ENCODE measurements at regions not wholly inside any gene's neighbourhood (a gene's known extent, or its start where the extent isn't known, plus 50 kb on each side); places are given as distances from the start of the nearest gene placed in this dataset.

- no peaks in the 10 kb centered on the region for H3K9me3 ChIP-seq (ENCODE audit: control insufficient read depth, low read length, poor library complexity, severe bottlenecking)
- Mint-ChIP-seq H3K27me3 (peaks cover 30% of the 10 kb centered on the region), H3K27ac (no peak overlapping the region), H3K4me1 (peaks cover 2% of the 10 kb centered on the region), H3K4me3 (no peak overlapping the region), H3K36me3 (ENCODE audit: low read depth) (peaks cover 5% of the 10 kb centered on the region)
- no peak for ATAC-seq
- no peak for DNase-seq
Observed at GRCh38 chr20:50251383-50251748, 60.7 kb downstream of the CEBPB start.

DNA sequence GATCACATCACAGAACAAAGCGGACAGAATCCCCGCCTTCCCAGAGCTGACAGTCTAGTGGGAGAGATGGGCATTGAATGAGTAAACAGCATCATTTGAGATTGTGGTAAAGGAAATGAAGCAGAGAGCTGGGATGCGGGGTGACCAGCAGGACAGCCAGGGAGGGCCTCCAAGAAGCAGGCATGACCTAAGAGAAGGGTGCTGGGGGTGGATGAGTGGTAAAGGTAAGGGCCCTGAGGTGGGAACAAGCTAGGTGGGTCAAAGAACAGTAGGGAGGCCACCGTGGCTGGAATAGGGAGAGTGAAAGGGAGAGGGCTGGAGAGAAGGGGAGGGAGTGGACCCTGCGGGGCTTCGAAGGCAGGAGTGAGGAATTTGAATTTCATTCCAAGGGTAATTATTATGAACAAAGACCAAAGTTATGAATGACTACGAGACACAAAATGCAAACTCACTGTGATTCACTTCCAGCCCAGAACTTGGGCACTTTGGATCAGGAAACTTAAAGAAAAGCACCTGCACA is 61.4 kb downstream of the CEBPB start:
- Mint-ChIP-seq H3K4me3 (no peak overlapping the region), H3K27me3 (peaks cover 30% of the 10 kb centered on the region), H3K27ac (no peak overlapping the region), H3K36me3 (ENCODE audit: low read depth) (peaks cover 5% of the 10 kb centered on the region), H3K4me1 (peaks cover 2% of the 10 kb centered on the region)
- DNase-seq (no peak), ATAC-seq (no peak)
- H3K9me3 ChIP-seq (ENCODE audit: control insufficient read depth, low read length, poor library complexity, severe bottlenecking): no peaks in the 10 kb centered on the region

GRCh38 chr20:50252701-50253100 is 62.1 kb downstream of the CEBPB start:
- DNase-seq: no peak
- H3K36me3 Mint-ChIP-seq (ENCODE audit: low read depth): peaks cover 7% of the 10 kb centered on the region
- H3K4me3 Mint-ChIP-seq: no peak overlapping the region
- no peak for ATAC-seq
- peaks cover 2% of the 10 kb centered on the region for H3K4me1 Mint-ChIP-seq
- H3K9me3 ChIP-seq (ENCODE audit: control insufficient read depth, low read length, poor library complexity, severe bottlenecking): no peaks in the 10 kb centered on the region
- H3K27me3 Mint-ChIP-seq: peaks cover 30% of the 10 kb centered on the region
- H3K27ac Mint-ChIP-seq: no peak overlapping the region

- DNase-seq: no peak
- Mint-ChIP-seq H3K36me3 (ENCODE audit: low read depth) (peaks cover 7% of the 10 kb centered on the region), H3K4me3 (no peak overlapping the region), H3K27me3 (peaks cover 30% of the 10 kb centered on the region), H3K27ac (no peak overlapping the region), H3K4me1 (peaks cover 2% of the 10 kb centered on the region)
- no peak for ATAC-seq
- no peaks in the 10 kb centered on the region for H3K9me3 ChIP-seq (ENCODE audit: control insufficient read depth, low read length, poor library complexity, severe bottlenecking)
Observed at GRCh38 chr20:50253101-50253500, 62.5 kb downstream of the CEBPB start.

DNA sequence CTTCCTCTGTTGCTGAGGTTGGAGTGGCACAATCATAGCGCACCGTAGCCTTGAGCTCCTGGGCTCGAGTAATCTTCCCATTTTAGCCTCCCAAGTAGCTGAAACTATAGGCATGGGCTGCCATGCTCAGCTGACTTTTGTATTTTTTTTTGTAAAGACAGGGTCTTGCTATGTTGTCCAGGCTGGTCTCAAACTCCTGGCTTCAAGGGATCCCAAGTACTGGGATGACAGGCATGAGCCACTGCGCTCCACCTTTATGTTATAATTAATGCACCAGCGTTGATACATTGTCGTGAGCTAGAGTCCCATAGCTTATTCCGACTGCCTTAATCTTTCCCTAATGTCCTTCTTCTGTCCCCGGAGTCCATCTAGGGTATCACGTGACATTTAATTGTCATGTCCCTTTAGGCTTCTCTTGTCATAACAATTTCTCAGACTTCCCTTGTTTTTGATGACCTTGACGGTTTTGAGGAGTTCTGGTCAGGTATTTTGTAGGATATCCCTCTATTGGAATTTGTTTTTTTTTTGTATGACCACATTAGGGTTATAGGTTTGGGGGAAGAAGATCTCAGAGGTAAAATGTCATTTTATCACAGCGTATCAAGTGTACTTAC is 63.9 kb downstream of the CEBPB start:
- no peak for ATAC-seq
- H3K27ac Mint-ChIP-seq: no peak overlapping the region
- DNase-seq: no peak
- H3K4me1 Mint-ChIP-seq: peaks cover 5% of the 10 kb centered on the region
- H3K9me3 ChIP-seq (ENCODE audit: control insufficient read depth, low read length, poor library complexity, severe bottlenecking): no peaks in the 10 kb centered on the region
- peaks cover 7% of the 10 kb centered on the region for H3K36me3 Mint-ChIP-seq (ENCODE audit: low read depth)
- H3K4me3 Mint-ChIP-seq: no peak overlapping the region
- peaks cover 30% of the 10 kb centered on the region for H3K27me3 Mint-ChIP-seq

DNA sequence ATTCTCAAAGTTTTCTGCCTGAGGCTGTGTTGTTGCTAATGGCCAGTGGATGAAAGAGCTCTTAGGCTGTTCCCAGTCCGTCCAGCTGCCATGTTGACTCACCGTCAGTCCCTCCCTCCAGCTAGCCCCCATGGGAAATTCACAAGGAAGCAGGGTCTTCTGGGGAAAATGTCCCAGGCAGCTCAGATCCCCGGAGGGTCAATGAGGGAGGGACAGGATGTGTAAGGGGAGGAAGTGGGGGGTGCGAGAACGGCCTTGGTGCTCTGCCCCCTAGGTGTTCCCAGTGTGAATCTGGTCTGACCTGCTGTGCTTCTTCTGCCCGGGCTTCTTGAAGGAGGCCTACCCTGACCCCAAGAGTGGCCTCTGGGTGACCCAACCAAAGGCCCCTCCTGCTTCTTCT is 65.9 kb downstream of the CEBPB start:
- no peak overlapping the region for H3K4me3 Mint-ChIP-seq

DNA sequence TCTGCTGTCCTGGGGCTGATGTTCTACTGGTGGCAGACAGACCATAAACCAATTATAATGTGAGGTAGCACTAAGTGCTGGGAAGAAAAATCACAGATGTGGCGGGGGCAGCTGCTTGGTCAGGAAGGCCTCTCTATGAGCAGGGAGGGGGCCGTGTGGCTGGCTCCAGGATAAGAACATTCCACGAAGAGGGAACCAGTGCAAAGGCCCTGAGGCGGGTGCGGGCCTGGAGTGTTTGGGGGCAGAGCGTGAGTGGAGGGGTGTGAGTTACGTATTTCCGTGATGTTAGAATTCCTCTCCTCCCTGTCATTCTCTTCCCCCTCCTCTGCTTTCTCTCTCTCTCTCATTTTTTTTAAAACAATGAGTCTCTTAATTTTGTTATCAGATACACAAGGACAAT is 67.2 kb downstream of the CEBPB start:
- H3K9me3 ChIP-seq (ENCODE audit: control insufficient read depth, low read length, poor library complexity, severe bottlenecking): no peaks in the 10 kb centered on the region
- peaks cover 11% of the 10 kb centered on the region for H3K27me3 Mint-ChIP-seq
- DNase-seq (no peak), ATAC-seq (no peak)
- H3K27ac Mint-ChIP-seq: no peak overlapping the region
- H3K36me3 Mint-ChIP-seq (ENCODE audit: low read depth): peaks cover 4% of the 10 kb centered on the region
- H3K4me1 Mint-ChIP-seq: peaks cover 15% of the 10 kb centered on the region
- no peak overlapping the region for H3K4me3 Mint-ChIP-seq

More for the DNA sequence above, 65.9 kb downstream of the CEBPB start:
- H3K27ac Mint-ChIP-seq: no peak overlapping the region
- H3K4me1 Mint-ChIP-seq: peaks cover 15% of the 10 kb centered on the region
- no peaks in the 10 kb centered on the region for H3K9me3 ChIP-seq (ENCODE audit: control insufficient read depth, low read length, poor library complexity, severe bottlenecking)
- DNase-seq (no peak), ATAC-seq (no peak)
- peaks cover 23% of the 10 kb centered on the region for H3K27me3 Mint-ChIP-seq
- H3K36me3 Mint-ChIP-seq (ENCODE audit: low read depth): peaks cover 7% of the 10 kb centered on the region

GRCh38 chr20:50258790-50259483 is 68.3 kb downstream of the CEBPB start:
- Mint-ChIP-seq H3K4me3 (peak overlapping the region; percentile 10), H3K27me3 (peaks cover 8% of the 10 kb centered on the region), H3K4me1 (peaks cover 15% of the 10 kb centered on the region), H3K27ac (peak overlapping the region; percentile 37), H3K36me3 (ENCODE audit: low read depth) (peaks cover 4% of the 10 kb centered on the region)
- no peaks in the 10 kb centered on the region for H3K9me3 ChIP-seq (ENCODE audit: control insufficient read depth, low read length, poor library complexity, severe bottlenecking)
- ATAC-seq (no peak), DNase-seq (no peak)

DNA sequence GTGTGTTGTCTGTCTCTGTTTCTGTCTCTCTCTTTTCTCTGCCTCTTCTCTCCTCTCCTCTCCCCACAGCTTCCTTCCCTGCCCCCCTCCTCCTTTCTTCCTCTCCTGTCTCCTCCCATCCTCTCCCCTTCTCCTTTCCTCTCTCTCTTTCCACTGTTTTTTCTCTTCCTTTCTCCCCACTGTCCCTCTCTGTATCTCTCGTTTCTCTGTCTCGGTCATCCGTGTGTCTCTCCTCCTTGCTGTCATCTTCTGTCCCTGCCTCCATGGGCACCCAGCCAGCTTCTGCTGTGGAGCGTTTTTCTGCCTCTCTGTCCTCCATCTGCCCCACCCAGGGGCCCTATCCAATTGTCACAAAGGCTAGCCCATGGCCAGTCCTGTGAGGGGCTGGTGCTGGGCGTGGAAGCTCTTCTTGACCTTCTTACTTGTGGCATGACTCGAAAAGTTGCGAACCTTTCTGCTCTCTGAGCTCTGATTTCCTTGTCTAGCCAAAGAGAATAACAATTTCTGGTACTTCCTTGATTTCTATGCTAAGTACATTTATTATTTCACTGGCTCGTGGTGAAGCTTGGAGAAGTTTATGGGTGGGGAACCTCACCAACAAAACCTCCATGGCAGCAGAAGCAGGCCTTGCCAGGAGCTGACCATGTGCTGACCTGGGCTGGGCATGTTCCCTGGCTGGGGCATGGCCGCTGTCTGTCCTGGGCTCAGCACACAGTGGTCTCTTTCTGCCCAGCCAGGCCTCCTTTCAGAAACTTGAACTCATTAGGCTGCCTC is 69.3 kb downstream of the CEBPB start:
- Mint-ChIP-seq H3K27me3 (peaks cover 4% of the 10 kb centered on the region), H3K4me3 (no peak overlapping the region), H3K27ac (peak overlapping the region; percentile 37), H3K36me3 (ENCODE audit: low read depth) (peaks cover 2% of the 10 kb centered on the region), H3K4me1 (peaks cover 12% of the 10 kb centered on the region)
- DNase-seq (no peak), ATAC-seq (no peak)
- no peaks in the 10 kb centered on the region for H3K9me3 ChIP-seq (ENCODE audit: control insufficient read depth, low read length, poor library complexity, severe bottlenecking)

- H3K9me3 ChIP-seq (ENCODE audit: control insufficient read depth, low read length, poor library complexity, severe bottlenecking): no peaks in the 10 kb centered on the region
- Mint-ChIP-seq H3K4me3 (peak overlapping the region; percentile 59), H3K27me3 (peaks cover 6% of the 10 kb centered on the region), H3K27ac (peak overlapping the region; percentile 37), H3K36me3 (ENCODE audit: low read depth) (peaks cover 2% of the 10 kb centered on the region), H3K4me1 (peaks cover 12% of the 10 kb centered on the region)
- DNase-seq: no peak
- ATAC-seq: no peak
Observed at GRCh38 chr20:50260479-50261221, 70.0 kb downstream of the CEBPB start.

DNA sequence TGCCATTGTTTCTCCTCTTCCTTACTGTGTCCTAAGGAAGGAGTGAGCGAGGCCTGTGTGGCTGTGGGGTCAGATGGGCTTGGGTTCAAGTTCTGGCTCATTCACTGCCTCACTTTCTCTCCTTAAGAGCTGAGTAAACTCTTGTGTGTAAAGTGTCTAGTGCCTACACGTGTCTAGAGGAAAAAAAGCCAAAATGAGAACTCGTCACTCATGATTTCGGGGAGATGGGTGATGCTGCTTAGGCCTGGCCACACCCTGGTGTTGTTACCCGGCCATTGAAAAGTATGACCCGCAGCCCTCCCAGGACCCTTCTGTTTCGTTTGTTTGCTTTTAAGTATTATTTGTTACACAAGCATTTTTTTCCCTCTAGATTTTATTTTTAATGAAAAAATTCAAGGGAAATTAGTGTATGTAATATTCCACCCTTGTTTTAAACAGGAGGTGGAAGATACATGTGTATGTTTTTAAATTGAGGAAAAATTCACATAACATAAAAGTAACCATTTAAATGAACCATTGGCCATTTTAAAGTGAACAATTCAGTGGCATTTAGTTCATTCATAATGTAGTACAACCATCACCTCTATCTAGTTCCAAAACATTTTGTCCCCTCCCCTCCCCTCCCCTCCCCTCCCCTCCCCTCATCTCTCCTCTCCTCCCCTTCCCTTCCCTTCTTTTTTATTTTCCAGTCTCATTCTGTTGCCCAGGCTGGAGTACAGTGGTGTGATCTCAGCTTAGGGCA is 71.0 kb downstream of the CEBPB start:
- H3K36me3 Mint-ChIP-seq (ENCODE audit: low read depth): peaks cover 2% of the 10 kb centered on the region
- ATAC-seq: no peak
- peaks cover 6% of the 10 kb centered on the region for H3K27me3 Mint-ChIP-seq
- DNase-seq: no peak
- no peak overlapping the region for H3K4me3 Mint-ChIP-seq
- peaks cover 12% of the 10 kb centered on the region for H3K4me1 Mint-ChIP-seq
- peak overlapping the region; percentile 37 for H3K27ac Mint-ChIP-seq
- no peaks in the 10 kb centered on the region for H3K9me3 ChIP-seq (ENCODE audit: control insufficient read depth, low read length, poor library complexity, severe bottlenecking)

DNA sequence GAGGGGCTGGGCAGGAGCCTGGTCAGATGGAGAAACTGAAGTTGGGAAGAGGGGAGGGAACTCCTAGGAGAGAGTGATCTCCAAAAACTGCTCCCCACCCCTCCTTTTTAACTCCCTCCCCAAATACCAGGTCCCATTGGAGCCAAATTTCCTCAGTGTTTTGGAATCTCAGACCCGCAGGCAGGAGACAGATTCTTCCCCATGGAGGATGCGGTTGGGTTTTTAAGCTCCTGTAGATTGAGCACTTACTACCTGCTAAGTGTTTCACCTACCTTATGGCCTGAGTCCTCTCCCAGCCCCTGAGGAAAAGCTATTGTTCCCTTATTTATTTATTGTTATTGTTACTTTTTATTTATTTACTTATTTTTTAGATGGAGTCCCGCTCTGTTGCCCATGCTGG is 73.2 kb downstream of the CEBPB start:
- no peak for ATAC-seq
- DNase-seq: no peak
- H3K27ac Mint-ChIP-seq: no peak overlapping the region
- H3K36me3 Mint-ChIP-seq (ENCODE audit: low read depth): no peaks in the 10 kb centered on the region
- peaks cover 15% of the 10 kb centered on the region for H3K4me1 Mint-ChIP-seq
- H3K27me3 Mint-ChIP-seq: peaks cover 6% of the 10 kb centered on the region
- H3K9me3 ChIP-seq (ENCODE audit: control insufficient read depth, low read length, poor library complexity, severe bottlenecking): no peaks in the 10 kb centered on the region
- H3K4me3 Mint-ChIP-seq: no peak overlapping the region
